ENCODE measurements at regions not wholly inside any gene's neighbourhood (a gene's known extent, or its start where the extent isn't known, plus 50 kb on each side); places are given as distances from the start of the nearest gene placed in this dataset.

DNA sequence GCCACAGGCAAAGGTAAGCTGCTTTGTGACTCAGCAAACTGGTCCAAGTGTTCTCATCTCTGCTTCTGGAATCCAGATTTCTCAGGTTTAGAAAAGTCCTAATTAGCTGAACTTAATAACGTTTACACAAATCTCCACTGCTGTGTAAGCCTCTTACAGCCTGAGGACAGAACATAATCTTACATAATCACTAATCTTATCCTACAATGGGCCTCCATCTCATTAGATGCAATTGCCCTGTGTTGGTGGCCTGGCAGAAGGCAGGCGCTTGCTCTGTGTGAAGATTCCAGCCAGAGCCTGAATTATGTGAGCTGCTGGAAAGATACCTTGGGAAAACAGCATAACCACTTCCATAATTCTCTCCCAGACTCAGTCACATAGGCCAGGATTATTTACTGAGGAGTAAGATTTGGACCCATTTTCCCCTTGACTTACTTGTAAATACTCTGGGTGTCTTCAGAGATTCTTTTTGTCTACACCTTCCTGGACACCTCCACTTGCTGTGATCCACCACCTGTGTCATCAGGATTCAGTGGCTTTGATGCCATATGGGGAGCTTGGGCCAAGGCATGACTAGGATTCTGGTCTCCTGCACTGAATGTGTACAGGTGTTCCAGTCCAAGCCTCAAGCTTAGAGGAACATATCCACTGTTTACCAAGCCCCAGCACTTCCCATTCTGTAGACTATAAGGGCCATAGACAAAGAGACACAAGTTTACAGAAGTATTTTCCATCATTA lies 104.4 kb downstream of the C6orf118 start:
- H4K20me1 ChIP-seq (replicated peaks; ENCODE audit: control insufficient read depth, insufficient read depth, low read length), result no peaks in the 10 kb centered on the region
- H2AFZ ChIP-seq (ENCODE audit: low read depth, low read length), result no peak overlapping the region
- H3K27me3 ChIP-seq (ENCODE audit: control insufficient read depth in 2 of 2, insufficient read depth in 2 of 2, low read length in 2 of 2), result no peaks in the 10 kb centered on the region
- ChIA-PET CTCF (ENCODE audit: low intra/inter-chr PET ratio) (no interaction called here), POLR2A (no interaction called here)
- no peak overlapping the region for H3K27ac ChIP-seq (ENCODE audit: extremely low read depth, low read depth, low read length)
- no peak for DNase-seq (ENCODE audit: extremely low read depth in 1 of 4, low spot score in 3 of 4)
- H3K4me3 ChIP-seq, result no peak overlapping the region
- ATAC-seq, result no peak
- TF ChIP-seq, protein P1, sequence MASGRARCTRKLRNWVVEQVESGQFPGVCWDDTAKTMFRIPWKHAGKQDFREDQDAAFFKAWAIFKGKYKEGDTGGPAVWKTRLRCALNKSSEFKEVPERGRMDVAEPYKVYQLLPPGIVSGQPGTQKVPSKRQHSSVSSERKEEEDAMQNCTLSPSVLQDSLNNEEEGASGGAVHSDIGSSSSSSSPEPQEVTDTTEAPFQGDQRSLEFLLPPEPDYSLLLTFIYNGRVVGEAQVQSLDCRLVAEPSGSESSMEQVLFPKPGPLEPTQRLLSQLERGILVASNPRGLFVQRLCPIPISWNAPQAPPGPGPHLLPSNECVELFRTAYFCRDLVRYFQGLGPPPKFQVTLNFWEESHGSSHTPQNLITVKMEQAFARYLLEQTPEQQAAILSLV (tag; IDR thresholded peaks at IDR 0.05), result no peak
- TF ChIP-seq MED1 (CRISPR knock-in tag; IDR thresholded peaks at IDR 0.05; ENCODE audit: borderline replicate concordance) (no peak), HDAC8 (tag; IDR thresholded peaks at IDR 0.05) (no peak), SUPT5H (IDR thresholded peaks at IDR 0.05) (no peak), ZNF77 (CRISPR knock-in tag; IDR thresholded peaks at IDR 0.05) (no peak), TCFL5 (CRISPR knock-in tag; conservative IDR thresholded peaks at IDR 0.05) (no peak), SMARCC2 (IDR thresholded peaks at IDR 0.05; ENCODE audit: low read depth) (no peak), CTBP1 (IDR thresholded peaks at IDR 0.05; ENCODE audit: borderline replicate concordance) (no peak)
- TF ChIP-seq, protein P2, sequence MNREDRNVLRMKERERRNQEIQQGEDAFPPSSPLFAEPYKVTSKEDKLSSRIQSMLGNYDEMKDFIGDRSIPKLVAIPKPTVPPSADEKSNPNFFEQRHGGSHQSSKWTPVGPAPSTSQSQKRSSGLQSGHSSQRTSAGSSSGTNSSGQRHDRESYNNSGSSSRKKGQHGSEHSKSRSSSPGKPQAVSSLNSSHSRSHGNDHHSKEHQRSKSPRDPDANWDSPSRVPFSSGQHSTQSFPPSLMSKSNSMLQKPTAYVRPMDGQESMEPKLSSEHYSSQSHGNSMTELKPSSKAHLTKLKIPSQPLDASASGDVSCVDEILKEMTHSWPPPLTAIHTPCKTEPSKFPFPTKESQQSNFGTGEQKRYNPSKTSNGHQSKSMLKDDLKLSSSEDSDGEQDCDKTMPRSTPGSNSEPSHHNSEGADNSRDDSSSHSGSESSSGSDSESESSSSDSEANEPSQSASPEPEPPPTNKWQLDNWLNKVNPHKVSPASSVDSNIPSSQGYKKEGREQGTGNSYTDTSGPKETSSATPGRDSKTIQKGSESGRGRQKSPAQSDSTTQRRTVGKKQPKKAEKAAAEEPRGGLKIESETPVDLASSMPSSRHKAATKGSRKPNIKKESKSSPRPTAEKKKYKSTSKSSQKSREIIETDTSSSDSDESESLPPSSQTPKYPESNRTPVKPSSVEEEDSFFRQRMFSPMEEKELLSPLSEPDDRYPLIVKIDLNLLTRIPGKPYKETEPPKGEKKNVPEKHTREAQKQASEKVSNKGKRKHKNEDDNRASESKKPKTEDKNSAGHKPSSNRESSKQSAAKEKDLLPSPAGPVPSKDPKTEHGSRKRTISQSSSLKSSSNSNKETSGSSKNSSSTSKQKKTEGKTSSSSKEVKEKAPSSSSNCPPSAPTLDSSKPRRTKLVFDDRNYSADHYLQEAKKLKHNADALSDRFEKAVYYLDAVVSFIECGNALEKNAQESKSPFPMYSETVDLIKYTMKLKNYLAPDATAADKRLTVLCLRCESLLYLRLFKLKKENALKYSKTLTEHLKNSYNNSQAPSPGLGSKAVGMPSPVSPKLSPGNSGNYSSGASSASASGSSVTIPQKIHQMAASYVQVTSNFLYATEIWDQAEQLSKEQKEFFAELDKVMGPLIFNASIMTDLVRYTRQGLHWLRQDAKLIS (CRISPR knock-in tag; IDR thresholded peaks at IDR 0.05), result no peak
- TF ChIP-seq, protein P3, sequence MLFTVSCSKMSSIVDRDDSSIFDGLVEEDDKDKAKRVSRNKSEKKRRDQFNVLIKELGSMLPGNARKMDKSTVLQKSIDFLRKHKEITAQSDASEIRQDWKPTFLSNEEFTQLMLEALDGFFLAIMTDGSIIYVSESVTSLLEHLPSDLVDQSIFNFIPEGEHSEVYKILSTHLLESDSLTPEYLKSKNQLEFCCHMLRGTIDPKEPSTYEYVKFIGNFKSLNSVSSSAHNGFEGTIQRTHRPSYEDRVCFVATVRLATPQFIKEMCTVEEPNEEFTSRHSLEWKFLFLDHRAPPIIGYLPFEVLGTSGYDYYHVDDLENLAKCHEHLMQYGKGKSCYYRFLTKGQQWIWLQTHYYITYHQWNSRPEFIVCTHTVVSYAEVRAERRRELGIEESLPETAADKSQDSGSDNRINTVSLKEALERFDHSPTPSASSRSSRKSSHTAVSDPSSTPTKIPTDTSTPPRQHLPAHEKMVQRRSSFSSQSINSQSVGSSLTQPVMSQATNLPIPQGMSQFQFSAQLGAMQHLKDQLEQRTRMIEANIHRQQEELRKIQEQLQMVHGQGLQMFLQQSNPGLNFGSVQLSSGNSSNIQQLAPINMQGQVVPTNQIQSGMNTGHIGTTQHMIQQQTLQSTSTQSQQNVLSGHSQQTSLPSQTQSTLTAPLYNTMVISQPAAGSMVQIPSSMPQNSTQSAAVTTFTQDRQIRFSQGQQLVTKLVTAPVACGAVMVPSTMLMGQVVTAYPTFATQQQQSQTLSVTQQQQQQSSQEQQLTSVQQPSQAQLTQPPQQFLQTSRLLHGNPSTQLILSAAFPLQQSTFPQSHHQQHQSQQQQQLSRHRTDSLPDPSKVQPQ (CRISPR knock-in tag; IDR thresholded peaks at IDR 0.05; ENCODE audit: borderline replicate concordance), result no peak
- intact Hi-C loops (cut with micrococcal nuclease) (no loop called here), in situ Hi-C loops (cut with MboI) (no loop called here)
- FAIRE-seq, result no peak
- H3K9ac ChIP-seq (ENCODE audit: insufficient read depth in 1 of 2, low read depth in 2 of 2, low read length in 2 of 2), result no peak overlapping the region
- no peaks in the 10 kb centered on the region for H3K9me1 ChIP-seq (ENCODE audit: control insufficient read depth, insufficient read depth, low read length)
- no peaks in the 10 kb centered on the region for H3K79me2 ChIP-seq (ENCODE audit: control insufficient read depth, insufficient read depth, low read length)
- WGBS (ENCODE audit: insufficient coverage, low coverage, missing lambda C conversion rate), result 0% methylated on average over 2 of the region's 2 CpGs
- no peaks in the 10 kb centered on the region for H3K9me3 ChIP-seq (replicated peaks; ENCODE audit: control insufficient read depth, insufficient read depth, low read depth, low read length)
- no peak overlapping the region for H3K4me2 ChIP-seq (ENCODE audit: insufficient read depth, low read length)
- no TSS peak for BruUV-seq (replicated peaks)
- no peaks in the 10 kb centered on the region for H3K4me1 ChIP-seq (replicated peaks in 1 of 2; ENCODE audit: control insufficient read depth in 2 of 2, insufficient read depth in 2 of 2, low read length in 2 of 2)
- H3K36me3 ChIP-seq (ENCODE audit: control insufficient read depth, insufficient read depth, low read length), result no peaks in the 10 kb centered on the region

All from K562 (cell line).